ENCODE measurements at regions not wholly inside any gene's neighbourhood (a gene's known extent, or its start where the extent isn't known, plus 50 kb on each side); places are given as distances from the start of the nearest gene placed in this dataset.
A peak's percentile ranks its signal among the peaks of the same experiment; 100 is the strongest.

- no peak for DNase-seq
These were observed 104.1 kb downstream of the KCTD15 start for GRCh38 chr19:33900817-33901216.

GRCh38 chr19:33902395-33902794 is 105.7 kb downstream of the KCTD15 start:
- no peak for DNase-seq

DNA sequence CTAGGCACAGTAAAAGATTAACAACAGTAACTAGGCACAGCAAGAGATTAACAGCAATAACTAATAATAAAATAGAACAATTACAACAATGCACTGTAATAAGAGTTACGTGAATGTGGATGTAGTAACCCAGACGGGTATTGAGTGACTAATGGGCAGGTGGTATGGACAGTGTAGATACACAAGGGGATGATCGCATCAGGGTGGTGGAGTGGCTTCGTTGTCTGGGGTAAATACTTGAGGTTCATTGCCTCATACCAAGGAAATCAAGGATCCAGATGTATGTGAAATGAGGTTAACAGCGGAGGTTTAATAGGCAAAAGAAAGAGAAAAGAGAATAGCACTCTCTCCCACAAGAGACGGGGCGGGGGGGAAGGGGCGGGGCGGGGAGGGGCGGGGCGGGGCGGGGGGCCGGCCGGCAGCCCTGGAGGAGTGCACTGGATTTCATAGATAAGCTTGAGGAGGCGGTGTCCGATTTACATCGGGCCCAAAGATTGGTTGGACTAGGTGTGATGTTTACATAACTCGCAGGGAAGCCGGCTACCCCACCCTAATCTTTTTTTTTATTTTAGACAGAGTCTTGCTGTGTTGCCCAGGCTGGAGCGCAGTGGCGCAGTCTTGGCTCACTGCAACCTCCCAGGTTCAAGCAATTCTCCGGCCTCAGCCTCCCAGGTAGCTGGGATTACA is 106.3 kb downstream of the KCTD15 start:
- no peak for DNase-seq

DNA sequence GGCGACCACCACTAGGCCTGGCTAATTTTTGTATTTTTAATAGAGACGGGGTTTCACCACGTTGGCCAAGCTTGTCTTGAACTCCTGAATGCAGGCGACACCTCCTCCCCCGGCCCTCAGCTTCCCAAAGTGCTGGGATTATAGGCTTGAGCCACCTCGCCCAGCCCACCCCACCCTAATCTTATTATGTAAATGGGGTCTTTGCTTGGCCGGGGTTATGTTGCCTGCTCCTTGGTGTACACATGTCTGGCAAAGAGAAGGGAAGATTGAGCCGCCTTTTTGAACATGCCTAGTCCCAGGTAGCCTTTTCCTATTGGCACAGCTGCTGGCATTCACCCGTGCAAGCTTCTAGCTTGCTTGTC is 106.8 kb downstream of the KCTD15 start:
- no peak for DNase-seq

GRCh38 chr19:33904681-33905080 is 108.0 kb downstream of the KCTD15 start:
- DNase-seq, result no peak

DNA sequence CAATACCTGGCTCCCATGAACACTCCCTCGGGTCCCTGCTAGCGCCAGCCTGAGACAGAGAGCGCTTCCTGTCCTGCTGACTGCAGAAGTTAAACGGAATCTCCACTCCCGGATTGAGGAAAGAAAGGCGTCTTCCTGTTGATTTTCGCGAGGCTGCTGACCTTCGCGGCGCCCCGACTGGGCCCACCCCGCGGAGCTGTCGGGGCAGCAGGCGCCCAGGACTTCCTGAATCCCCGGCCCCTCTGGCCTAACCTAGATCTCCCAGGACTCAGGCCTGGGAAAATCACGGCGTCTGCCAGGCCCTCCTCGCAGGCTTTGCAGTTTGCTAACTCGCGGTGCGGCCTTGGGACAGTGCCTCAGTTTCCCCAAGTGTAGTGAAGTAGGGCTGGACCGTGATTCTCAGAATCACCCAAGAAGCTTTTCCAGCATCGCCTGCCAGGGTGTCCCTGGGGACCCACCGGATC is 108.8 kb downstream of the KCTD15 start:
- DNase-seq, result no peak

DNA sequence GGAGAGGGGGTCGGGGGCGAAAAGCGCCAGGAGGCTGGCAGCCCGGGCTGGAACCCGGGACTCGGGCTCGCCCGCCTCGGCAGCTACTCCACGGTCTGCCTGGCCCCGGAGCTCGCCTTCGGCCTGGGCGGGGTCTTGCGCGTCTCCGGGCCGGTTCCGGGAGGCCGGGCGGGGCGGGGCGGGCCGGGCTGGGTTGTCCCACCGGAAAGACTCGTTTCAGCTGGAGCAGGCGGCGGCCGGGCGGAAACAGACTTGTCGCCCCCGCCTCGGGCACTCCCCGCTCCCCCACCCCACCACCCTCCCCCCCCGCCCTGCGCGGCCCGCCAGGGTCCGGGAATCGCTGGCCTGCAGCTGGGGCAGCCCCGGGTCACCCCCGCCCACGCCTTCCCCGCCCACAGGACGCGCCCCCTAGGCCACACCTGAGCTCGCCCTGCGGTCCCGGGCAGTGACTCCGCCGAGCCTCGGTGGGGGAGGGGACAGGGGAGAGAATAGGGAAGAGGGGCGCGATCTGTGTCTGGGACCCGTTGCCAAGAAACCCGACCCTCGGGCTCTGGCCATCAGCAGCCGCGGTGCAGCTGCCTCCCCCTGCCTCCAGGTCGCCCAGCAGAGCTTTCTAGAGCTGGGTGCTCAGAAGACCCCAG is 109.4 kb downstream of the KCTD15 start:
- no peak for DNase-seq

- DNase-seq, result no peak
These were observed 110.1 kb downstream of the KCTD15 start for GRCh38 chr19:33906578-33907335.

GRCh38 chr19:33910922-33911321 is 114.3 kb downstream of the KCTD15 start:
- no peak for DNase-seq

GRCh38 chr19:33914599-33914998 is 117.9 kb downstream of the KCTD15 start:
- DNase-seq, result no peak

GRCh38 chr19:33916792-33917191 is 120.1 kb downstream of the KCTD15 start:
- no peak for DNase-seq

DNA sequence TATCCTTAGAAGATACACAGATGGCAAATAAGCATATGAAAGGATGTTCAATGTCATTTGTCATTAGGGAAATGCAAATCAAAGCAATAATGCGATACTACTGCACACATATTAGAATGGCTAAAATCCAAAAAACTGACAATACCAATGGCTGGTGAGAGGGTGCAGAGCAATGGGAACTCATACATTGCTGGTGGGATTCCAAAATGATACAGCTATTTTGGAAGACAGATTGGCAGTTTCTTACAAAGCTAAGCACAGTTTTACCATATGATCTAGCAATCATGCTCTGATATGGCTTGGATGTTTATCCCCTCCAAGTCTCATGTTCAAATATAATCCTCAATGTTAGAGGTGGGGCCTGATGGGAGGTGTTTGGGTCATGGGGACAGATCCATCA is 122.6 kb downstream of the KCTD15 start:
- DNase-seq, result no peak

GRCh38 chr19:33921165-33921564 is 124.5 kb downstream of the KCTD15 start:
- DNase-seq, result no peak

GRCh38 chr19:33926306-33926705 is 129.6 kb downstream of the KCTD15 start:
- no peak for DNase-seq

DNA sequence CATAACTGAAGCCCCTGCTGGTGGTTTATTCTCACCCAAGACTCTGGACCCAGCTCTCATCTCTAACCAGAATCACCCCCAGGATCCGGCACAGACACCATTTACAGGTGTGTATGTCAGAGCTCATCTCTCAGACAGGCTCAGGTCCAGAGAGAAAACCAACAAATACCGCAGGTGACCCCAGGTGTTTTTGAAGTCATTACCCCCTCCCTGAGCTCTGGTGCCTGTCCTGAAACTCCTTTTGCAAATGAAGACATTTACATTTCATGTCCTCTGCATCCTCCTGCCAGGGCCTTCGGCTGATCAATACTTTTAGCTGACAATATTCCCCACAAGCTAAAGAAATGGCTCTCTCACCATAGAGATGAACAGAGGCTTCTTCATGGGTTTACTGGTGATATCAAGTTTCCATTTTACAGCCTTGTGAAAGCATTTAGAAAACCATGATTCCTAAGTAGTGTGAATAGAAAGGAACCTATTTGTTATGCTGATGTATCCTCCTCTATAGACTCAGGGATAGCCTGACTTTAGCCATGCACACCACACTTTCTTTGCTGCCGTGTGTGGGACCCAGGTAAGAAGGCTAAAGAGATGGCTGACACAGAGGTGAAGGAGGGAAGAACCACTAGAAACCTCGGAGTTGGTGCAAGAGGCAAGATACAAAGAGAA is 131.3 kb downstream of the KCTD15 start:
- no peak for DNase-seq

- no peak for DNase-seq
These were observed 131.8 kb downstream of the KCTD15 start for GRCh38 chr19:33928458-33928950.

DNA sequence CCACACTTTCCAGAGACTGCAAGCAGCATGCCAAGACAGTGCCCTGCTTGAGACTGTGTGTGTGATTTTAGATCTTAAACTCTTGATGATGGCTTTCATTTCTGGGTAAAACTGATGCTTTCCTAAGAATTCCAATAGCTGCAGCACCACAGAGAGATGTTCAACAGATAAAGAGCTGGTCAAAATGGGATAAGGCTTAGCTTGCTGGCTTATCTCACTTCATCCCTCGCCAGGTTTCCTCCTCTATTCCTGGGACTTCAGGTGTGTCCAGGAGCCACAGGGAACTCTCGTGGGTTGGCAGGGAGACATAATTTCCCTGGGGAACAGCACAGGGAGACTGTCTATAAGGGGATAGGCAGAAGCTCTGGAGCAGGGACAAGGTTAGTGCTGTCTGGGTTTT is 137.3 kb downstream of the KCTD15 start:
- DNase-seq, result no peak

- DNase-seq, result no peak
These were observed 142.2 kb downstream of the KCTD15 start for GRCh38 chr19:33938821-33939220.

- no peak for DNase-seq
These were observed 144.5 kb downstream of the KCTD15 start for GRCh38 chr19:33941133-33941532.

DNA sequence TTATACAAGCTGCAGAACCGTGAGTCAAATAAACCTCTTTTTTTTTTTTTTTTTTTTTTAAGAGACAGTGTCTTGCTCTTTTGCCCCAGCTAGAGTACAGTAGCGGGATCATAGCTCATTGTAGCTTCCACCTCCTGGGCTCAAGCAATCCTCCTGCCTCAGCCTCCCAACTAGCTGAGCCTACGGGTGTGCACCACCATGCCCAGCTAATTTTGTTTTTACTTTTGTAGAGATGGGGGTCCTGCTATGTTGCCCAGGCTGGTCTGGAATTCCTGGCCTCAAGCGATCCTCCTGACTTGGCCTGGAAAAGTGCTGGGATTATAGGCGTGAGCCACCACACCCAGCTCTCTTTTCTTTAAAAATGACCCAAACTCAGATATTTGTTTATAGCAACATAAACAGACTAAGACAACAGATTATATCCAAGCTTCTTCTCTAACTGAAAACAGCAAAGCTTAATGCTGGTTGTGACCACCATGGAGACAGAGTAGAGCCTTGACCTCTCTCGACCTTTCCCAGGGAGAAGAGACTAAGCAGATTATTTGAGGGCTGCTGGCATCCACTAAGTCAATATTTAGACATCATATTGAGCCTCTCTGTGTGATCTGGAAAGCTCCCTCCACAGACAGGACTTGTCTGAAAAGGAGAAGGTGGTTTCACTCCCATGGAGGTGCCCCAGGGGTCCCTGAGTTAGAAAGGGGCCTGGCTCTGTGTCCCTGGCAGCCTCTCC is 150.0 kb downstream of the KCTD15 start:
- DNase-seq, result no peak

GRCh38 chr19:33947265-33947964 is 150.7 kb downstream of the KCTD15 start:
- peak in 1 of 2 experiments; percentile 6 for DNase-seq
